ENCODE measurements at regions not wholly inside any gene's neighbourhood (a gene's known extent, or its start where the extent isn't known, plus 50 kb on each side); places are given as distances from the start of the nearest gene placed in this dataset.

DNA sequence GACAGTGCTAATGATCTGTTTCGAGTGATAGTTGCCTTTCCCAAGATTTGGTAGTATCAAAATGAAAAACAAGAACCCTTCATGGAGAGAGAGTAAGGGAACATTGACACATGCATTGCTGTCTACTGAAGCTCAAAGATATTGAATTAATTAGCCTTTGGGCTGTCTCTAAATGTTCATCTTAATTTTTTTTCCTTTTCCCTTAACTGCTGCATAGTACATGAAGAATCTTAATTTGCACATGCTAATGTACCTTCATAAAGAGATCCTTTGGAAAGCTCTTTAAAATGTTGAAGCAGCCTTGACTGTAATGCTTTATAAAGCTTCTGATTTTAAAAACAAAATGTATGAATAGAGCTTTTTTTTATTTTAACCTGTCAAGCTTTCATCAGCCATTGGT lies 452.2 kb downstream of the TUSC7 start:
- TF ChIP-seq CSDC2 (CRISPR knock-in tag; IDR thresholded peaks at IDR 0.05) (no peak), ZFP30 (CRISPR knock-in tag; IDR thresholded peaks at IDR 0.05) (no peak), TCF4 (CRISPR knock-in tag; IDR thresholded peaks at IDR 0.05; ENCODE audit: borderline replicate concordance) (no peak), ZNF70 (CRISPR knock-in tag; IDR thresholded peaks at IDR 0.05) (no peak), RARB (CRISPR knock-in tag; IDR thresholded peaks at IDR 0.05) (no peak), ZNF8 (CRISPR knock-in tag; IDR thresholded peaks at IDR 0.05) (no peak), ZNF565 (CRISPR knock-in tag; conservative IDR thresholded peaks at IDR 0.05; ENCODE audit: low read depth) (no peak), TOX (CRISPR knock-in tag; IDR thresholded peaks at IDR 0.05; ENCODE audit: borderline replicate concordance) (no peak), ARNTL (CRISPR knock-in tag; IDR thresholded peaks at IDR 0.05; ENCODE audit: borderline replicate concordance, low read depth) (no peak), GLIS3 (CRISPR knock-in tag; IDR thresholded peaks at IDR 0.05) (no peak), ISL1 (CRISPR knock-in tag; IDR thresholded peaks at IDR 0.05) (no peak), BACH2 (CRISPR knock-in tag; IDR thresholded peaks at IDR 0.05; ENCODE audit: borderline replicate concordance) (no peak)
- TF ChIP-seq, protein P1, sequence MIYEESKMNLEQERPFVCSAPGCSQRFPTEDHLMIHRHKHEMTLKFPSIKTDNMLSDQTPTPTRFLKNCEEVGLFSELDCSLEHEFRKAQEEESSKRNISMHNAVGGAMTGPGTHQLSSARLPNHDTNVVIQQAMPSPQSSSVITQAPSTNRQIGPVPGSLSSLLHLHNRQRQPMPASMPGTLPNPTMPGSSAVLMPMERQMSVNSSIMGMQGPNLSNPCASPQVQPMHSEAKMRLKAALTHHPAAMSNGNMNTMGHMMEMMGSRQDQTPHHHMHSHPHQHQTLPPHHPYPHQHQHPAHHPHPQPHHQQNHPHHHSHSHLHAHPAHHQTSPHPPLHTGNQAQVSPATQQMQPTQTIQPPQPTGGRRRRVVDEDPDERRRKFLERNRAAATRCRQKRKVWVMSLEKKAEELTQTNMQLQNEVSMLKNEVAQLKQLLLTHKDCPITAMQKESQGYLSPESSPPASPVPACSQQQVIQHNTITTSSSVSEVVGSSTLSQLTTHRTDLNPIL (CRISPR knock-in tag; IDR thresholded peaks at IDR 0.05; ENCODE audit: low read depth), result no peak
- TF ChIP-seq, protein P2, sequence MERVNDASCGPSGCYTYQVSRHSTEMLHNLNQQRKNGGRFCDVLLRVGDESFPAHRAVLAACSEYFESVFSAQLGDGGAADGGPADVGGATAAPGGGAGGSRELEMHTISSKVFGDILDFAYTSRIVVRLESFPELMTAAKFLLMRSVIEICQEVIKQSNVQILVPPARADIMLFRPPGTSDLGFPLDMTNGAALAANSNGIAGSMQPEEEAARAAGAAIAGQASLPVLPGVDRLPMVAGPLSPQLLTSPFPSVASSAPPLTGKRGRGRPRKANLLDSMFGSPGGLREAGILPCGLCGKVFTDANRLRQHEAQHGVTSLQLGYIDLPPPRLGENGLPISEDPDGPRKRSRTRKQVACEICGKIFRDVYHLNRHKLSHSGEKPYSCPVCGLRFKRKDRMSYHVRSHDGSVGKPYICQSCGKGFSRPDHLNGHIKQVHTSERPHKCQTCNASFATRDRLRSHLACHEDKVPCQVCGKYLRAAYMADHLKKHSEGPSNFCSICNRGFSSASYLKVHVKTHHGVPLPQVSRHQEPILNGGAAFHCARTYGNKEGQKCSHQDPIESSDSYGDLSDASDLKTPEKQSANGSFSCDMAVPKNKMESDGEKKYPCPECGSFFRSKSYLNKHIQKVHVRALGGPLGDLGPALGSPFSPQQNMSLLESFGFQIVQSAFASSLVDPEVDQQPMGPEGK (CRISPR knock-in tag; IDR thresholded peaks at IDR 0.05; ENCODE audit: borderline replicate concordance), result no peak

Data from SK-N-SH treated with all-trans-retinoic acid at 6 μM for 48 hours (cell line).